Trophoblast cell (in vitro differentiated cells and primary cell): ENCODE measurements at regions not wholly inside any gene's neighbourhood (a gene's known extent, or its start where the extent isn't known, plus 50 kb on each side); places are given as distances from the start of the nearest gene placed in this dataset.

Experiments
- DNase-seq, 2 donors: peaks; one replicate each; pipeline ENCODE4 v3.0.0-alpha.2; 2016
- H2AFZ ChIP-seq: 2 replicates; pipeline ENCODE4 v1.6.1; 2013; ENCODE audit warnings: low read length, moderate library complexity, mild to moderate bottlenecking; ENCODE audit not compliant: insufficient read depth, poor library complexity
- H2AK5ac ChIP-seq: 2 replicates; pipeline ENCODE4 v1.6.1; 2013; ENCODE audit warnings: mild to moderate bottlenecking, low read length
- H2BK120ac ChIP-seq: 2 replicates; pipeline ENCODE4 v1.6.1; 2013; ENCODE audit warnings: low read length, mild to moderate bottlenecking, moderate library complexity; ENCODE audit not compliant: insufficient read depth, poor library complexity
- H2BK12ac ChIP-seq: 2 replicates; pipeline ENCODE4 v1.6.1; 2013; ENCODE audit warnings: mild to moderate bottlenecking, low read length, moderate library complexity
- H2BK5ac ChIP-seq: 2 replicates; pipeline ENCODE4 v1.6.1; 2013; ENCODE audit warnings: low read length, low read depth, moderate library complexity, mild to moderate bottlenecking; ENCODE audit not compliant: poor library complexity
- H3K14ac ChIP-seq: 2 replicates; pipeline ENCODE4 v1.6.1; 2013; ENCODE audit warnings: mild to moderate bottlenecking, low read length
- H3K18ac ChIP-seq: 2 replicates; pipeline ENCODE4 v1.6.1; 2013; ENCODE audit warnings: mild to moderate bottlenecking, low read length
- H3K23ac ChIP-seq: 2 replicates; pipeline ENCODE4 v1.6.1; 2013; ENCODE audit warnings: low read length
- H3K27ac ChIP-seq: 2 replicates; pipeline ENCODE4 v1.5.1; 2013; ENCODE audit warnings: low read depth, mild to moderate bottlenecking, inconsistent platforms, low read length, moderate library complexity
- H3K27me3 ChIP-seq: 2 replicates; pipeline ENCODE4 v1.6.1; 2013; ENCODE audit warnings: inconsistent platforms, mild to moderate bottlenecking, low read length, moderate library complexity; ENCODE audit not compliant: insufficient read depth
- H3K36me3 ChIP-seq, 2 experiments: 1 replicate in 1 of 2; 2 replicates in 1 of 2; pipeline ENCODE4 v1.6.1; 2013; ENCODE audit warnings: low read length in 2 of 2, mild to moderate bottlenecking in 2 of 2, moderate library complexity in 1 of 2; ENCODE audit not compliant: insufficient read depth in 2 of 2, control insufficient read depth in 1 of 2
- H3K4ac ChIP-seq: 2 replicates; pipeline ENCODE4 v1.6.1; 2013; ENCODE audit warnings: low read depth, mild to moderate bottlenecking, low read length, moderate library complexity
- H3K4me1 ChIP-seq, 2 experiments: 1 replicate in 1 of 2; 2 replicates in 1 of 2; pipeline ENCODE4 v1.6.1; 2013; ENCODE audit warnings: low read length in 2 of 2, mild to moderate bottlenecking in 2 of 2, moderate library complexity in 1 of 2; ENCODE audit not compliant: insufficient read depth in 2 of 2, control insufficient read depth in 1 of 2
- H3K4me2 ChIP-seq: 2 replicates; pipeline ENCODE4 v1.6.1; 2013; ENCODE audit warnings: inconsistent platforms, mild to moderate bottlenecking, low read length, moderate library complexity
- H3K4me3 ChIP-seq: 2 replicates; pipeline ENCODE4 v1.5.1; 2013; ENCODE audit warnings: mild to moderate bottlenecking, low read depth, low read length, inconsistent platforms
- H3K79me1 ChIP-seq: one replicate; pipeline ENCODE4 v1.6.1; 2013; ENCODE audit warnings: low read length
- H3K79me2 ChIP-seq: 2 replicates; pipeline ENCODE4 v1.6.1; 2013; ENCODE audit warnings: low read length, mild to moderate bottlenecking; ENCODE audit not compliant: control insufficient read depth, insufficient read depth, poor library complexity
- H3K9ac ChIP-seq: 2 replicates; pipeline ENCODE4 v1.6.1; 2013; ENCODE audit warnings: mild to moderate bottlenecking, low read length
- H3K9me3 ChIP-seq: 2 replicates; pipeline ENCODE4 v1.6.1; 2013; ENCODE audit warnings: low read depth, mild to moderate bottlenecking, control low read depth, inconsistent platforms, low read length; ENCODE audit not compliant: insufficient read depth
- H4K12ac ChIP-seq: 2 replicates; pipeline ENCODE4 v1.6.1; 2013; ENCODE audit warnings: low read depth, mild to moderate bottlenecking, low read length, moderate library complexity
- H4K8ac ChIP-seq: 2 replicates; pipeline ENCODE4 v1.6.1; 2013; ENCODE audit warnings: low read depth, mild to moderate bottlenecking, low read length, moderate library complexity
- H4K91ac ChIP-seq: one replicate; pipeline ENCODE4 v1.6.1; 2013; ENCODE audit warnings: low read depth, mild to moderate bottlenecking, low read length, moderate library complexity
- WGBS: extraction: QIAGEN DNeasy Blood & Tissue Kit; methylation state at CpG from one replicate; pipeline ENCODE4 v1.1.7; 2013; ENCODE audit warnings: missing lambda C conversion rate; ENCODE audit not compliant: insufficient read length, insufficient coverage; ENCODE audit errors: extremely low coverage; 5-methylcytosine and 5-hydroxymethylcytosine counted together

DNA sequence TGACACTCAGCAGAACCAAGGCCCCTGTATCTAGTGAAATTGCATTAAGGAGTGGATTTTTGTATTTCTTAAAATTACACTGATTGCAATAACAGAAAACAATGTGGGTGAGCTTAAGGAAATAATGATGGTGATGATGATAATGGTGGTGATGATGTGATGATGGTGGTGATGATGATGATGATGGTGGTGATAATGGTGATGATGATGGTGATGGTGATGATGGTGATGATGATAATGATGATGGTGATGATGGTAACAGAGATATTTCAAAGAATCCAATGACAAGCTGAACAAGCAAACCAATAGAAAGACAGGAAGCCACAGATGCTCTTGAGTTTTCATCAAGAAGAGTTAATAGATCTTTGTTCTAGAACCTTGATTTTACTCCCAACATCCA lies 630.7 kb upstream of the AUTS2 start:
- Histone ChIP-seq H3K4me2 (no peak overlapping the region), H3K4me1 (peaks cover 0 to 2% of the 10 kb centered on the region in 2 experiments), H3K27me3 (no peaks in the 10 kb centered on the region), H3K36me3 (no peaks in the 10 kb centered on the region), H4K12ac (no peak overlapping the region), H2BK5ac (no peak overlapping the region), H3K9me3 (no peaks in the 10 kb centered on the region), H3K27ac (no peak overlapping the region), H2AFZ (no peak overlapping the region), H3K14ac (no peak overlapping the region), H3K18ac (no peak overlapping the region), H3K4ac (no peak overlapping the region), H3K9ac (no peak overlapping the region), H2BK12ac (no peak overlapping the region), H2AK5ac (no peak overlapping the region), H4K8ac (no peak overlapping the region), H4K91ac (no peak overlapping the region), H2BK120ac (no peak overlapping the region), H3K79me1 (no peaks in the 10 kb centered on the region), H3K4me3 (no peak overlapping the region), H3K23ac (no peak overlapping the region), H3K79me2 (no peaks in the 10 kb centered on the region)
- no peak for DNase-seq

- Histone ChIP-seq H3K79me1 (no peaks in the 10 kb centered on the region), H3K27me3 (no peaks in the 10 kb centered on the region), H3K4me3 (no peak overlapping the region), H3K4me1 (no peaks in the 10 kb centered on the region), H3K9me3 (no peaks in the 10 kb centered on the region), H2AFZ (no peak overlapping the region), H3K4me2 (no peak overlapping the region), H4K91ac (no peak overlapping the region), H3K9ac (no peak overlapping the region), H3K79me2 (no peaks in the 10 kb centered on the region), H3K18ac (no peak overlapping the region), H3K36me3 (no peaks in the 10 kb centered on the region), H2BK120ac (no peak overlapping the region), H4K12ac (no peak overlapping the region), H3K27ac (no peak overlapping the region), H2AK5ac (no peak overlapping the region), H3K14ac (no peak overlapping the region), H3K4ac (no peak overlapping the region), H4K8ac (no peak overlapping the region), H2BK5ac (no peak overlapping the region), H3K23ac (no peak overlapping the region), H2BK12ac (no peak overlapping the region)
- WGBS, result no CpG with 5 or more reads among the region's 3 CpGs
- no peak for DNase-seq
Observed at GRCh38 chr7:68969571-68969970, 628.7 kb upstream of the AUTS2 start.

- Histone ChIP-seq H2AFZ (no peak overlapping the region), H3K4me1 (no peaks in the 10 kb centered on the region), H4K91ac (no peak overlapping the region), H3K79me1 (no peaks in the 10 kb centered on the region), H3K79me2 (no peaks in the 10 kb centered on the region), H3K9ac (no peak overlapping the region), H3K23ac (no peak overlapping the region), H3K36me3 (no peaks in the 10 kb centered on the region), H3K14ac (no peak overlapping the region), H4K8ac (no peak overlapping the region), H2AK5ac (no peak overlapping the region), H3K4me3 (no peak overlapping the region), H3K4me2 (no peak overlapping the region), H2BK120ac (no peak overlapping the region), H3K9me3 (no peaks in the 10 kb centered on the region), H3K4ac (no peak overlapping the region), H2BK12ac (no peak overlapping the region), H3K27ac (no peak overlapping the region), H2BK5ac (no peak overlapping the region), H3K27me3 (no peaks in the 10 kb centered on the region), H3K18ac (no peak overlapping the region), H4K12ac (no peak overlapping the region)
- no CpG with 5 or more reads among the region's 6 CpGs for WGBS
- DNase-seq, result no peak
Observed at GRCh38 chr7:68971634-68972340, 626.5 kb upstream of the AUTS2 start.

- Histone ChIP-seq H3K4me1 (no peaks in the 10 kb centered on the region), H2AFZ (no peak overlapping the region), H3K4me3 (no peak overlapping the region), H4K91ac (no peak overlapping the region), H2BK5ac (no peak overlapping the region), H3K9ac (no peak overlapping the region), H4K12ac (no peak overlapping the region), H3K4me2 (no peak overlapping the region), H3K27ac (no peak overlapping the region), H2BK12ac (no peak overlapping the region), H3K79me1 (no peaks in the 10 kb centered on the region), H3K4ac (no peak overlapping the region), H3K27me3 (no peaks in the 10 kb centered on the region), H3K79me2 (no peaks in the 10 kb centered on the region), H3K9me3 (no peaks in the 10 kb centered on the region), H4K8ac (no peak overlapping the region), H2BK120ac (no peak overlapping the region), H3K14ac (no peak overlapping the region), H2AK5ac (no peak overlapping the region), H3K18ac (no peak overlapping the region), H3K23ac (no peak overlapping the region), H3K36me3 (no peaks in the 10 kb centered on the region)
- no peak for DNase-seq
- no CpG with 5 or more reads among the region's 14 CpGs for WGBS
Observed at GRCh38 chr7:68977385-68978055, 620.8 kb upstream of the AUTS2 start.
